Esophagus mucosa (tissue), 1 donor: ENCODE measurements at regions not wholly inside any gene's neighbourhood (a gene's known extent, or its start where the extent isn't known, plus 50 kb on each side); places are given as distances from the start of the nearest gene placed in this dataset.
"Not testable (repeated sequence)": the region's sequence is repeated elsewhere in the genome, so short reads cannot be mapped to it uniquely, and the experiment has no call there.

Source experiments
- ATAC-seq: fragments of 200-7000 bp; cut with Tn5 transposase; one replicate; pipeline ENCODE4 v1.9.1; 2020
- donor health status: DM: yes; HTN: yes; CAD: no.

- ATAC-seq: no peak
Measured at GRCh38 chr6:842141-842540, 149.2 kb upstream of the EXOC2 start.

DNA sequence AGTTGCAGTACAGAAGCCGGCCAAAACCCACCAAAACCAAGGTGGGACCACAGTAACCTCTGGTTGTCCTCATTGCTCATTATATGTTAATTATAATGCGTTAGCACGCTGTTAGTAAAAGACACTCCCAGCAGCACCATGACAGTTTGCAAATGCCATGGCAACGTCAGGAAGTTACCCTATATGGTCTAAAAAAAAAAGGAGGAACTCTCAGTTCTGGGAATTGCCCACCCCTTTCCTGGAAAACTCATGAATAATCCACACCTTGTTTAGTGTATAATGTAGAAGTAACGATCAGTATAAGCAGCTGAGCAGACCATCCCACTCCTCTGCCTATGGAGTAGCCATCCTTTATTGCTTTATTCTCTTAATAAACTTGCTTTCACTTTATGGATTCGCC lies 148.6 kb upstream of the EXOC2 start:
- ATAC-seq: no peak

GRCh38 chr6:839201-839600 lies 146.3 kb upstream of the EXOC2 start:
- ATAC-seq: no peak

DNA sequence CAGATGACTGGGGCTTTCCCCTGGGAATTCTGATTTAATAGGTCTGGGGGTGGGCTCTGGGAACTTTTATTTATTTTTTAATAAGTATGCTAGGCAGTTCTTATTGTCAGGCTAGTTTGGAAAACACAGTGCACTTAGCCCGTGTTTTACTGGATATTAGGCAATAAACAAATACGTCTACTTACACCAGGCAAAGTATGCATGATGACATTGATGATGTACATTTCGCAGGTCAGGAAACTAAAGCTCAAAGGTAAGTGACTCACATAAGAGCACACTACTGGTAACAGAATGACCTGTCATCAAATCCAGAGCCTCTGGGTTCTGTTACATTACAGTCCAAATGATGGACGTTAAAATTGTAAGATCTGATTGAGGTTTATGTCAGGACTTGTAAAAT lies 144.4 kb upstream of the EXOC2 start:
- peak; percentile 88 for ATAC-seq

DNA sequence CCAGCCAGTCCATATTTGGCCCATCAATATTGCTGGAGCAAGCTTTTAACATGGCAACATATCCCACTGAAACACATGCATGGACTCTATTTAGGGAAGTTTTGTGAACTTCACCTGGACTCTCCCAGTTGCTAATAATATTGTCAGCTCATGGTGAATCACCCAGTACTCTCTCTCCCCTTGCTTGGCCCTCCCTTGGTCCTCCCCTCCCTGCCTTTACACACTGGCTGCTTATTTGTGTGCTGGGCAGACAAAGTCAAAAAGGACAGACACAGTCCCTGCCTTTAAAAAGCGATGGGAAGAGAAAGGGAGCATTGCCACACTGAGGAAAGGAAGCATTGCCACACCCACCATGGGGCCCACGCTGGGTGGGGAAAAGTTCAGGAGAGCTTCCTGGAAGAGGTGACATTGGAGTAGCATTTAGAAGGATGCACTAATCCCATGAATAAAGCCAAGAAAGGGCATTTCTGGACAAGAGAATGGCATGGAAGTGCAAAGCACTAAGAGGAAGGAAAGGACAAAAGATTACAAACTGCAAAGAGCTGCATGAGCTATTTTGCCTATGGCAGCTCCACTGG lies 143.4 kb upstream of the EXOC2 start:
- ATAC-seq: peak; percentile 89

- ATAC-seq: peak; percentile 72
Measured at GRCh38 chr6:835476-836160, 142.7 kb upstream of the EXOC2 start.

DNA sequence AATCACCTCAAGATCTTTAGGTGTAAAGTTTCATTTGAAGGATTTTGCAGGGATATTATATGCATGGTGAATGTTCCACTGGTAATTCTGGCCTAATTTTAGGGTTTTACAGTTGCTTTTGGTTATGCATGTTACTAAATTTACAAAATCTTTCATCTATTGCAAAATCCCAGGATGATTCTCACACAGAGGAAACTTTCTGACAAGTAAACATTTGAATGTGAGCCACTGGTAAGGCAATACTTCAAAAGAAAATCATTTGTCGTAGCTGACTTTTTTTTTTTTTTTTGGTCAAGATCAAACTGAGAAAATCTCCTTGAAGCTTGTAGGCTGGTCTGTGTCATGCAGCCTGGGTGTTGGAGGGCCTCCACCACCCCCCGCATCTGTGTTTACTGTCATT lies 141.9 kb upstream of the EXOC2 start:
- ATAC-seq: no peak

- no peak for ATAC-seq
Measured at GRCh38 chr6:834190-834589, 141.3 kb upstream of the EXOC2 start.

DNA sequence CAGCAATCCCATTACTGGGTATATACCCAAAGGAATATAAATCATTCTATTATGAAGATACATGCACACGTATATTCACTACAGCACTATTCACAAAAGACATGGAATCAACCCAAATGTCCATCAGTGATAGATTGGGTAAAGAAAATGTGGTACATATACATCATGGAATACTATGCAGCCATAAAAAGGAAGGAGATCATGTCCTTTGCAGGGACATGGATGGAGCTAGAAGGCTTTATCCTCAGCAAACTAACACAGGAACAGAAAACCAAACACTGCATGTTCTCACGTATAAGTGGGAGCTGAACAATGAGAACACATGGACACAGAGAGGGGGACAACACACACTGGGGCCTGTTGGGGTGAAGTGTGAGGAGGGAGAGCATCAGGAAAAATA lies 139.9 kb upstream of the EXOC2 start:
- ATAC-seq: not testable (repeated sequence)

GRCh38 chr6:830667-831327 lies 137.9 kb upstream of the EXOC2 start:
- ATAC-seq: no peak

- ATAC-seq: peak; percentile 83
Measured at GRCh38 chr6:829656-830055, 136.7 kb upstream of the EXOC2 start.

GRCh38 chr6:827431-827830 lies 134.5 kb upstream of the EXOC2 start:
- no peak for ATAC-seq

- ATAC-seq: peak; percentile 84
Measured at GRCh38 chr6:819122-819521, 126.2 kb upstream of the EXOC2 start.

DNA sequence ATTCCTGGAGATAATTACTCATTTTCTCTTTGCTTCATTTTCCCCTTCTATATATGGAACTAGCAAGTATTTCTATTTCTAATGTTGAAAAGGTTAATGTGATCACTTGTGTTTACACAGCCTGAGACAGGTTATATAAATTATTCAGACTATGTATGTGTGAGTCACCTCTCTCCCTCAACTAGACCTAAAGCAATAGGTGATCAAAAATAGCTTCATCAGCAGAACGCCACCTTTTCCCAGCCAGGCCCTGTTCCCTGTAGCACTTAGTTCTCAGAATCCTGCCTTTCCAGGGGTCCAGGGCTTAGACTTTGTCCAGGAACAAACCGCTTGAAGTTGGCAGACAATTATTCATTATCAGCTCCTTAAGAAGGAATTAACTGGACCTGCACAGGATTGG lies 125.3 kb upstream of the EXOC2 start:
- peak; percentile 90 for ATAC-seq

GRCh38 chr6:816510-817084 lies 123.7 kb upstream of the EXOC2 start:
- peak; percentile 51 for ATAC-seq

DNA sequence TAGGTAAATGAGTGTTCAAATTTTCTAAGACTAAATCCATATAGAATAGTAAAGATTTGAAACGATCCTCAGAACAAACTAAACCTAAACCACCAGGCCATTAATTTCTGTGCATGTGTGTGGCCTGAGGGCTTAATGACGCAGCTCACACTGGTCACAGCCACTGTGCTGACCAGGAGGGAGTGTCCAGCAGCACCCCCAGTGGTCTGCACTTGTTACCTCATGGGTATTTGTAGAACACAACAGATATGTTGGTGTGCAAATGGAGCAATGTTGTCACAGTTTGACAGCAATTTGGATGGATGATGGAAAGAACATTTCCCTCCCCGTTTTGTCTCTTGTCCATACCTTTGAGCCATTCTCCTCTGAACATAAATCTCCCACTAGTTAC lies 122.4 kb upstream of the EXOC2 start:
- ATAC-seq: no peak

GRCh38 chr6:814378-815347 lies 121.7 kb upstream of the EXOC2 start:
- ATAC-seq: no peak

- no peak for ATAC-seq
Measured at GRCh38 chr6:811831-812230, 118.9 kb upstream of the EXOC2 start.

DNA sequence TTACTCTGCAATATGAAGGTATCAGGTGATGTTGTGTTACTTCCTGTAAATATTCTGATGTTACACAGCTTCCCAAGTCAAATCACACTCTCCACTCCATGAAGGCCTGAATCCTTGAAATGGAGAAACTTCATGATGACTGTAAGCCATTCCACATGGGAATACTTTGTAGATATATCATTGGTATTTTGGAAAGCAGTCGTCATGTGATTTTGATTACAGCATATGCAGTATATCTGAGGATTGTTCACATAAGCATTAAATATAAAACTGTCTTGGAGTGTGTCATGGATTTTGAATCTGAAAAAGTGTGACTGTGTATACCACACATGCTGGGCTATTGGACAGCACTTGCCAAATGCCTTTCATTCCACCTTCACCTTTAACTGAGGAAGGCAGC lies 118.3 kb upstream of the EXOC2 start:
- no peak for ATAC-seq

DNA sequence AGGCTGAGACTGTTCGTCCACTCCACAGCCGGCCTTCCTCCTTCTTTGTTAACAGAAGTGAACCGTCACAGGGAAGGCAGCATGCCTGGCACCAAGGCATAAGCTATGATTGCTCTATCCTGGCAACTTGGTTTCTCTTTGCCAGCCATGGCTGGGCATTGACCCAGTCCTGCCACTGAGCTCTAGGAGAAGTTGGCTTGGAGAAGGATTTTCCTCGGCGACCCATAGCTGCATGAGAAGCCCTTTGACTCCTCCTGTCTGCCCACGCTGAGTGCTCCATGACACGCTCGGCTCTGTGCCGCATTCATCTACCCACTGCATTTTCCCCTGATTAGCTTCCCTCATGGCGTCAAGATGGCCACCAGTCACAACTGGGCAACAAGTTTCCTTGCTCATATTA lies 111.8 kb upstream of the EXOC2 start:
- ATAC-seq: no peak

DNA sequence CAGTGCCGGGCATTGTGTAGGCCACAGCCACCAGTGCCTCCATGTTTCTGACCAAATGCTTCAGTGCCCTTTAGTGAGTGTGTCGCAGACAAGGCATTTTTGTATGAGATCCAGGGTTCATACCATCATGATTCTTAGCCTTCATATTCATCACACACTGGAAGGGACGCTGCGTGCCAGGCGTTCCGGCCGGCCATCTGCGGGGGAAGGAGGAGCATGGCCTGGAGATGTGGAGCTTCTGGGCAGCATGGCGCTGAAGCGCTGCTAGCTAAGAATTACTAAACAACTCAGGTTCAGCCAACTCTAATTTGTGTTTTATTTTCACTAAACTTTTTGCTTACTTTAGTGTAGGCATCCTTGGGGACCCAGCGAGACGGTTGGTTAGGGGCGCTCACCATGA lies 111.4 kb upstream of the EXOC2 start:
- no peak for ATAC-seq

GRCh38 chr6:803191-803977 lies 110.4 kb upstream of the EXOC2 start:
- ATAC-seq: no peak
